ENCODE measurements at regions not wholly inside any gene's neighbourhood (a gene's known extent, or its start where the extent isn't known, plus 50 kb on each side); places are given as distances from the start of the nearest gene placed in this dataset.
A peak's percentile ranks its signal among the peaks of the same experiment; 100 is the strongest.

DNA sequence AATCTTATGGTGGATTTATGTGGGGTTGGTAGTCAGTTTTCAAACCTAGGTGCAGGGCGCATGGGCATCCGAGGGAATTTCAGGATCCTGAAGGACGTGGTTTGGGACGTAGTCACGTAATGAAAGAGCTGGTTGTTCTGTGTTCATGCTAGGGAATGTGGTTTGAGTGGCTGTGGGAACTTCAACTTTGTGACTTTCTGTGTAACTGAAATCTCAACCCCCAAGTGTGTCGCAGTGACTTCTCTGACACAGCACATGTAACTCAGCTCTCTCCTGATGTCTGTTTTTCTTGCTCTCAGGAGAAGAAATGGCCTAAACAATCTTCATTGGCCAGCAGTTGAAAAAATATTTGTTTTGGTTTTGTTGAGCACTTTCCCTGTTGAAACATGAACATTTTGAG lies 199.0 kb downstream of the PTEN start:
- Histone ChIP-seq H3K36me3 (ENCODE audit: control insufficient read depth, insufficient read depth, low read length) (no peaks in the 10 kb centered on the region), H3K9me3 (ENCODE audit: control insufficient read depth, insufficient read depth, low read depth, low read length) (no peaks in the 10 kb centered on the region), H3K4me1 (ENCODE audit: control insufficient read depth, insufficient read depth, low read length) (no peaks in the 10 kb centered on the region), H3K27me3 (ENCODE audit: control insufficient read depth, insufficient read depth, low read length) (no peaks in the 10 kb centered on the region), H3K27ac (ENCODE audit: low read length) (peak overlapping the region; percentile 44; the same call in 1 of the 2 replicates), H3K4me3 (ENCODE audit: low read depth in 2 of 2, low read length in 2 of 2) (no peak overlapping the region)
- ATAC-seq (no peak), DNase-seq (ENCODE audit: low read depth, low spot score) (no peak)
- ChIA-PET CTCF (no interaction called here), POLR2A (no interaction called here)
- no TSS peak for BruUV-seq (replicated peaks)
- intact Hi-C loops (cut with micrococcal nuclease; ENCODE audit: unreplicated experiment) (no loop called here), in situ Hi-C loops (cut with HindIII; ENCODE audit: low pct_unique_long_range_greater_than_20kb, low sequenced_read_pairs) (no loop called here)
- TF ChIP-seq TCF7L2 (IDR thresholded peaks at IDR 0.05; ENCODE audit: low read depth, low read length) (no peak), SIN3A (IDR thresholded peaks at IDR 0.05; ENCODE audit: borderline replicate concordance, insufficient read depth, low read depth, low read length) (no peak), POLR2AphosphoS5 (IDR thresholded peaks at IDR 0.05; ENCODE audit: low read depth, low read length) (no peak)
- TF ChIP-seq, protein P1, sequence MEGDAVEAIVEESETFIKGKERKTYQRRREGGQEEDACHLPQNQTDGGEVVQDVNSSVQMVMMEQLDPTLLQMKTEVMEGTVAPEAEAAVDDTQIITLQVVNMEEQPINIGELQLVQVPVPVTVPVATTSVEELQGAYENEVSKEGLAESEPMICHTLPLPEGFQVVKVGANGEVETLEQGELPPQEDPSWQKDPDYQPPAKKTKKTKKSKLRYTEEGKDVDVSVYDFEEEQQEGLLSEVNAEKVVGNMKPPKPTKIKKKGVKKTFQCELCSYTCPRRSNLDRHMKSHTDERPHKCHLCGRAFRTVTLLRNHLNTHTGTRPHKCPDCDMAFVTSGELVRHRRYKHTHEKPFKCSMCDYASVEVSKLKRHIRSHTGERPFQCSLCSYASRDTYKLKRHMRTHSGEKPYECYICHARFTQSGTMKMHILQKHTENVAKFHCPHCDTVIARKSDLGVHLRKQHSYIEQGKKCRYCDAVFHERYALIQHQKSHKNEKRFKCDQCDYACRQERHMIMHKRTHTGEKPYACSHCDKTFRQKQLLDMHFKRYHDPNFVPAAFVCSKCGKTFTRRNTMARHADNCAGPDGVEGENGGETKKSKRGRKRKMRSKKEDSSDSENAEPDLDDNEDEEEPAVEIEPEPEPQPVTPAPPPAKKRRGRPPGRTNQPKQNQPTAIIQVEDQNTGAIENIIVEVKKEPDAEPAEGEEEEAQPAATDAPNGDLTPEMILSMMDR (IDR thresholded peaks at IDR 0.05): no peak
- TF ChIP-seq, protein P2, sequence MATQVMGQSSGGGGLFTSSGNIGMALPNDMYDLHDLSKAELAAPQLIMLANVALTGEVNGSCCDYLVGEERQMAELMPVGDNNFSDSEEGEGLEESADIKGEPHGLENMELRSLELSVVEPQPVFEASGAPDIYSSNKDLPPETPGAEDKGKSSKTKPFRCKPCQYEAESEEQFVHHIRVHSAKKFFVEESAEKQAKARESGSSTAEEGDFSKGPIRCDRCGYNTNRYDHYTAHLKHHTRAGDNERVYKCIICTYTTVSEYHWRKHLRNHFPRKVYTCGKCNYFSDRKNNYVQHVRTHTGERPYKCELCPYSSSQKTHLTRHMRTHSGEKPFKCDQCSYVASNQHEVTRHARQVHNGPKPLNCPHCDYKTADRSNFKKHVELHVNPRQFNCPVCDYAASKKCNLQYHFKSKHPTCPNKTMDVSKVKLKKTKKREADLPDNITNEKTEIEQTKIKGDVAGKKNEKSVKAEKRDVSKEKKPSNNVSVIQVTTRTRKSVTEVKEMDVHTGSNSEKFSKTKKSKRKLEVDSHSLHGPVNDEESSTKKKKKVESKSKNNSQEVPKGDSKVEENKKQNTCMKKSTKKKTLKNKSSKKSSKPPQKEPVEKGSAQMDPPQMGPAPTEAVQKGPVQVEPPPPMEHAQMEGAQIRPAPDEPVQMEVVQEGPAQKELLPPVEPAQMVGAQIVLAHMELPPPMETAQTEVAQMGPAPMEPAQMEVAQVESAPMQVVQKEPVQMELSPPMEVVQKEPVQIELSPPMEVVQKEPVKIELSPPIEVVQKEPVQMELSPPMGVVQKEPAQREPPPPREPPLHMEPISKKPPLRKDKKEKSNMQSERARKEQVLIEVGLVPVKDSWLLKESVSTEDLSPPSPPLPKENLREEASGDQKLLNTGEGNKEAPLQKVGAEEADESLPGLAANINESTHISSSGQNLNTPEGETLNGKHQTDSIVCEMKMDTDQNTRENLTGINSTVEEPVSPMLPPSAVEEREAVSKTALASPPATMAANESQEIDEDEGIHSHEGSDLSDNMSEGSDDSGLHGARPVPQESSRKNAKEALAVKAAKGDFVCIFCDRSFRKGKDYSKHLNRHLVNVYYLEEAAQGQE (IDR thresholded peaks at IDR 0.05; ENCODE audit: insufficient read depth in 1 of 2, low read depth in 2 of 2, low read length in 1 of 2): no peak

DNA sequence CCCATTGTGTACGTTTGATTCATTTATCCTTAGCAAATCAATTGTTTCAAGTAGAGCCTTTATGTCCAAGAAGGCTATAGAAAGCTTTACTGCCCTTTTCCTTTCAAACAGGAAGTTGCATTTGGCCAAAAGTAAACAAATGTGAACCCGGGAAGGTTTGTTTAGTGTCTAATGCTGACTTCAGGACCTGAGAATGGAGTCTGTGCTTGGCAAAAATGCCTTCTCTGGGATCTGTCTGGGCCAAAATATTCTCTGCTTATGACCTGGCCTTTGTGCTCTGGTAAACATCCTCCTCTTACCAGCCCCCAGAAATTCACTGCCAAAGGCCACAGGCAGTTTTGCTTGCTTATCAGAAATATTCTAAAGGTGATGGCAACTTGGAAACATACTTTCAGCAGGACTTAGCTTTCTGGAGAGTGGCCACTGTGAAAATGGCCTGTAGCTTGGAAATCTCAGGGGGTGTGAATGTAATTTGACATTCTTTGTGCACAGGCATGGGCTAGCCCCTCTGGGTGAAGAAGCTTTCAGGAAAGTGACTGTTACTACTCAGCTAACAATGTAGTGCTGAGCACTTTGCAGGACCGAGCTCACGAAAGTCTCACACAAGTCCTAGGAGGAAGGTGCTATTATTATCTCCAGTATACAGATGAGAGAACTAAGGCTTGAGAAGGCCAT lies 199.5 kb downstream of the PTEN start:
- ChIA-PET POLR2A (no interaction called here), CTCF (no interaction called here)
- Histone ChIP-seq H3K9me3 (ENCODE audit: control insufficient read depth, insufficient read depth, low read depth, low read length) (no peaks in the 10 kb centered on the region), H3K36me3 (ENCODE audit: control insufficient read depth, insufficient read depth, low read length) (no peaks in the 10 kb centered on the region), H3K27me3 (ENCODE audit: control insufficient read depth, insufficient read depth, low read length) (no peaks in the 10 kb centered on the region), H3K4me3 (ENCODE audit: low read depth in 2 of 2, low read length in 2 of 2) (no peak overlapping the region), H3K4me1 (ENCODE audit: control insufficient read depth, insufficient read depth, low read length) (no peaks in the 10 kb centered on the region), H3K27ac (ENCODE audit: low read length) (peak overlapping the region; percentile 44; the same call in 1 of the 2 replicates)
- intact Hi-C loops (cut with micrococcal nuclease; ENCODE audit: unreplicated experiment) (no loop called here), in situ Hi-C loops (cut with HindIII; ENCODE audit: low pct_unique_long_range_greater_than_20kb, low sequenced_read_pairs) (no loop called here)
- no peak for ATAC-seq
- BruUV-seq (replicated peaks): no TSS peak
- DNase-seq (ENCODE audit: low read depth, low spot score): no peak
- TF ChIP-seq, protein P1 (IDR thresholded peaks at IDR 0.05): no peak
- TF ChIP-seq, protein P2 (IDR thresholded peaks at IDR 0.05; ENCODE audit: insufficient read depth in 1 of 2, low read depth in 2 of 2, low read length in 1 of 2): no peak
- TF ChIP-seq POLR2AphosphoS5 (IDR thresholded peaks at IDR 0.05; ENCODE audit: low read depth, low read length) (no peak), SIN3A (IDR thresholded peaks at IDR 0.05; ENCODE audit: borderline replicate concordance, insufficient read depth, low read depth, low read length) (no peak), TCF7L2 (IDR thresholded peaks at IDR 0.05; ENCODE audit: low read depth, low read length) (no peak)

Data from Panc1 (cell line).